ENCODE measurements at regions not wholly inside any gene's neighbourhood (a gene's known extent, or its start where the extent isn't known, plus 50 kb on each side); places are given as distances from the start of the nearest gene placed in this dataset.

DNA sequence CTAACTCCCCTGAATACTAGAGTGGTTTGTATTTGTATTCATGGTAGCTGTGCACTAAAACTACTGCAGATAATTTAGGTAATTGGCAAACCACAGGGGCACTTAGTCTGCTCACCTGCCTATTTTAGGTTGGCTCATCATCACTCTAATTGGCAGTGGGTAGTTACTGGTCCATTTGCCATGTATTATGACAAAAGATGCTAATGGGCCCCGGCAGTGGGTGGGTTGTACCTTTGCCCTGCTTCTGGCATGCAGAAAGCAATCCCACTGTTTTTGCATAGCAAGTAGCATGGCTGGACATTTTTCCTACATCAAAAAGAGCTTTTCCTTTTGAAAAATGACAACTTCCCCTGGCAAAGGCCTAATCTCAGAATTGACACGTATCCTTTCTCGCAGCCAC, 741.4 kb upstream of the MAP3K7 start:
- TF ChIP-seq, protein P1, sequence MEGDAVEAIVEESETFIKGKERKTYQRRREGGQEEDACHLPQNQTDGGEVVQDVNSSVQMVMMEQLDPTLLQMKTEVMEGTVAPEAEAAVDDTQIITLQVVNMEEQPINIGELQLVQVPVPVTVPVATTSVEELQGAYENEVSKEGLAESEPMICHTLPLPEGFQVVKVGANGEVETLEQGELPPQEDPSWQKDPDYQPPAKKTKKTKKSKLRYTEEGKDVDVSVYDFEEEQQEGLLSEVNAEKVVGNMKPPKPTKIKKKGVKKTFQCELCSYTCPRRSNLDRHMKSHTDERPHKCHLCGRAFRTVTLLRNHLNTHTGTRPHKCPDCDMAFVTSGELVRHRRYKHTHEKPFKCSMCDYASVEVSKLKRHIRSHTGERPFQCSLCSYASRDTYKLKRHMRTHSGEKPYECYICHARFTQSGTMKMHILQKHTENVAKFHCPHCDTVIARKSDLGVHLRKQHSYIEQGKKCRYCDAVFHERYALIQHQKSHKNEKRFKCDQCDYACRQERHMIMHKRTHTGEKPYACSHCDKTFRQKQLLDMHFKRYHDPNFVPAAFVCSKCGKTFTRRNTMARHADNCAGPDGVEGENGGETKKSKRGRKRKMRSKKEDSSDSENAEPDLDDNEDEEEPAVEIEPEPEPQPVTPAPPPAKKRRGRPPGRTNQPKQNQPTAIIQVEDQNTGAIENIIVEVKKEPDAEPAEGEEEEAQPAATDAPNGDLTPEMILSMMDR (conservative IDR thresholded peaks at IDR 0.05; ENCODE audit: low read depth, low read length): no peak
- TF ChIP-seq EZH2 (IDR thresholded peaks at IDR 0.05; ENCODE audit: borderline replicate concordance, low read depth, low read length, poor library complexity, severe bottlenecking): no peak

Measured in A673 (cell line).